IMR-90 (cell line): ENCODE measurements at regions not wholly inside any gene's neighbourhood (a gene's known extent, or its start where the extent isn't known, plus 50 kb on each side); places are given as distances from the start of the nearest gene placed in this dataset.

Experiments used
- ATAC-seq: fragments of 200-7000 bp; cut with Tn5 transposase; 2 replicates; pipeline ENCODE4 v1.9.1; 2020; ENCODE audit warnings: low read depth, mild to moderate bottlenecking, moderate library complexity
- BruUV-seq: library from RNA; stranded (reverse); fragments of 400-500 nt; replicated peaks from 2 replicates; lab custom pipeline; 2021; lab: Mats Ljungman, UMichigan
- CTCF ChIA-PET: fragments of 300-600 bp; formaldehyde crosslinking; extraction: SDS; loops from one replicate; lab custom pipeline; 2021; ENCODE audit warnings: antibody characterized with exemption; lab: Yijun Ruan, JAX
- POLR2A ChIA-PET: fragments of 300-600 bp; sonication (Branson Sonifier 250); formaldehyde crosslinking; loops from one replicate; lab custom pipeline; 2022; ENCODE audit warnings: antibody characterized with exemption; ENCODE audit not compliant: unreplicated experiment; lab: Charles Lee
- DNase-seq: peaks from one replicate; pipeline ENCODE4 v3.0.0; 2013
- H2AFZ ChIP-seq: replicated peaks from 2 replicates; pipeline ENCODE3; 2013; ENCODE audit warnings: low read length, mild to moderate bottlenecking; ENCODE audit not compliant: poor library complexity
- H2AK5ac ChIP-seq: 2 replicates; pipeline ENCODE4 v1.6.1; 2013; ENCODE audit warnings: low read depth, low read length, inconsistent platforms
- H2AK9ac ChIP-seq: replicated peaks from 2 replicates; pipeline ENCODE3; 2013; ENCODE audit warnings: mild to moderate bottlenecking, low read depth, low read length, moderate library complexity; ENCODE audit not compliant: poor library complexity
- H2BK120ac ChIP-seq: 2 replicates; pipeline ENCODE4 v1.6.1; 2013; ENCODE audit warnings: low read depth, low read length, inconsistent platforms
- H2BK15ac ChIP-seq: 3 replicates; pipeline ENCODE4 v1.6.1; 2013; ENCODE audit warnings: low read depth, low read length, inconsistent platforms
- H2BK20ac ChIP-seq: 2 replicates; pipeline ENCODE4 v1.6.1; 2013; ENCODE audit warnings: low read depth, mild to moderate bottlenecking, inconsistent platforms, low read length, moderate library complexity
- H2BK5ac ChIP-seq: 2 replicates; pipeline ENCODE4 v1.6.1; 2013; ENCODE audit warnings: mild to moderate bottlenecking, low read depth, low read length, inconsistent platforms; ENCODE audit not compliant: poor library complexity, severe bottlenecking
- H3K14ac ChIP-seq: replicated peaks from 2 replicates; pipeline ENCODE4 v1.6.1; 2013; ENCODE audit warnings: low read depth, low read length, inconsistent platforms
- H3K18ac ChIP-seq: 2 replicates; pipeline ENCODE4 v1.6.1; 2013; ENCODE audit warnings: low read depth, low read length, control low read depth
- H3K23ac ChIP-seq: 2 replicates; pipeline ENCODE4 v1.6.1; 2013; ENCODE audit warnings: low read depth, low read length, inconsistent platforms
- H3K27ac ChIP-seq: 2 replicates; pipeline ENCODE4 v1.5.1; 2013; ENCODE audit warnings: mild to moderate bottlenecking, control low read depth, low read length; ENCODE audit not compliant: insufficient read depth
- H3K27me3 ChIP-seq: 2 replicates; pipeline ENCODE4 v1.6.1; 2013; ENCODE audit warnings: low read length; ENCODE audit not compliant: control insufficient read depth, insufficient read depth
- H3K36me3 ChIP-seq: 2 replicates; pipeline ENCODE4 v1.6.1; 2013; ENCODE audit warnings: low read length, mixed read lengths; ENCODE audit not compliant: control insufficient read depth, insufficient read depth
- H3K4ac ChIP-seq: 2 replicates; pipeline ENCODE4 v1.6.1; 2013; ENCODE audit warnings: low read depth, low read length, inconsistent platforms
- H3K4me1 ChIP-seq: 2 replicates; pipeline ENCODE4 v1.6.1; 2013; ENCODE audit warnings: low read length, mixed read lengths; ENCODE audit not compliant: control insufficient read depth, insufficient read depth
- H3K4me2 ChIP-seq: 2 replicates; pipeline ENCODE4 v1.6.1; 2013; ENCODE audit warnings: low read depth, mild to moderate bottlenecking, control low read depth, low read length, moderate library complexity
- H3K4me3 ChIP-seq: 2 replicates; pipeline ENCODE4 v1.5.1; 2013; ENCODE audit warnings: low read depth, mild to moderate bottlenecking, control low read depth, low read length, moderate library complexity; ENCODE audit not compliant: insufficient read depth
- H3K56ac ChIP-seq: 2 replicates; pipeline ENCODE4 v1.6.1; 2013; ENCODE audit warnings: low read length, inconsistent platforms; ENCODE audit not compliant: insufficient read depth; ENCODE audit errors: extremely low read depth
- H3K79me1 ChIP-seq, 2 experiments: 2 replicates each; pipeline ENCODE4 v1.6.1; 2013; ENCODE audit warnings: low read length in 2 of 2, inconsistent platforms in 1 of 2, low read depth in 1 of 2
- H3K9ac ChIP-seq: 2 replicates; pipeline ENCODE4 v1.6.1; 2013; ENCODE audit warnings: low read depth, low read length, control low read depth
- H3K9me1 ChIP-seq: 2 replicates; pipeline ENCODE4 v1.6.1; 2013; ENCODE audit warnings: low read length, inconsistent platforms; ENCODE audit not compliant: insufficient read depth
- H3K9me3 ChIP-seq: 2 replicates; pipeline ENCODE4 v1.6.1; 2013; ENCODE audit warnings: low read length; ENCODE audit not compliant: control insufficient read depth, insufficient read depth
- H4K20me1 ChIP-seq: 2 replicates; pipeline ENCODE4 v1.6.1; 2013; ENCODE audit warnings: low read length, inconsistent platforms; ENCODE audit not compliant: insufficient read depth
- H4K5ac ChIP-seq: 2 replicates; pipeline ENCODE4 v1.6.1; 2013; ENCODE audit warnings: mild to moderate bottlenecking, low read depth, low read length, control low read depth
- H4K8ac ChIP-seq, 2 experiments: 2 replicates each; pipeline ENCODE4 v1.6.1; 2013; ENCODE audit warnings: low read depth in 2 of 2, low read length in 2 of 2, control low read depth in 1 of 2, inconsistent platforms in 1 of 2
- H4K91ac ChIP-seq: 2 replicates; pipeline ENCODE4 v1.6.1; 2013; ENCODE audit warnings: low read depth, low read length, inconsistent platforms; ENCODE audit not compliant: insufficient read depth
- BHLHE40 ChIP-seq: fragments of 150-350 bp; IDR thresholded peaks from 2 replicates; pipeline ENCODE4 v1.6.1; 2016; ENCODE audit warnings: mild to moderate bottlenecking, low read depth, low read length
- CEBPB ChIP-seq: IDR thresholded peaks from 2 replicates; pipeline ENCODE4 v1.6.1; 2012; ENCODE audit warnings: low read depth, low read length, improper control_type of control experiment
- CHD1 ChIP-seq: IDR thresholded peaks from 2 replicates; pipeline ENCODE4 v1.6.1; 2012; ENCODE audit warnings: low read depth, low read length, improper control_type of control experiment
- CTCF ChIP-seq: conservative IDR thresholded peaks from 2 replicates; pipeline ENCODE4 v1.5.1; 2012; ENCODE audit warnings: mild to moderate bottlenecking, low read depth, low read length, improper control_type of control experiment
- FOS ChIP-seq: fragments of 150-350 bp; IDR thresholded peaks from 2 replicates; pipeline ENCODE4 v1.6.1; 2016; ENCODE audit warnings: low read depth, low read length
- MAFK ChIP-seq: IDR thresholded peaks from 2 replicates; pipeline ENCODE4 v1.6.1; 2012; ENCODE audit warnings: low read depth, low read length, improper control_type of control experiment
- MAZ ChIP-seq: IDR thresholded peaks from 2 replicates; pipeline ENCODE4 v1.6.1; 2012; ENCODE audit warnings: low read depth, mild to moderate bottlenecking, low read length, improper control_type of control experiment, moderate library complexity, borderline replicate concordance
- MXI1 ChIP-seq: IDR thresholded peaks from 2 replicates; pipeline ENCODE4 v1.6.1; 2012; ENCODE audit warnings: low read depth, mild to moderate bottlenecking, low read length, moderate library complexity, borderline replicate concordance
- NFE2L2 ChIP-seq: fragments of 150-350 bp; IDR thresholded peaks from 2 replicates; pipeline ENCODE4 v1.6.1; 2016; ENCODE audit warnings: low read depth, mild to moderate bottlenecking, low read length
- POLR2A ChIP-seq: IDR thresholded peaks from 2 replicates; pipeline ENCODE4 v1.6.1; 2012; ENCODE audit warnings: mild to moderate bottlenecking, low read depth, low read length
- RAD21 ChIP-seq: IDR thresholded peaks from 2 replicates; pipeline ENCODE4 v1.6.1; 2012; ENCODE audit warnings: low read length, improper control_type of control experiment
- RCOR1 ChIP-seq: IDR thresholded peaks from 2 replicates; pipeline ENCODE4 v1.6.1; 2012; ENCODE audit warnings: mild to moderate bottlenecking, low read length, improper control_type of control experiment; ENCODE audit not compliant: insufficient replicate concordance
- RFX5 ChIP-seq: IDR thresholded peaks from 2 replicates; pipeline ENCODE4 v1.8.0; 2012; ENCODE audit warnings: low read depth, mild to moderate bottlenecking, low read length, moderate library complexity
- SMC3 ChIP-seq: fragments of 150-350 bp; IDR thresholded peaks from 2 replicates; pipeline ENCODE4 v1.6.1; 2016; ENCODE audit warnings: low read depth, mild to moderate bottlenecking, antibody characterized with exemption, low read length, moderate library complexity
- WGBS, 2 experiments: methylation state at CpG; one replicate each; pipeline versions ENCODE4 v1.1.5 to v1.1.7; 2013; ENCODE audit warnings: missing lambda C conversion rate in 2 of 2; ENCODE audit not compliant: insufficient read length in 1 of 2; ENCODE audit errors: extremely low coverage in 2 of 2; 5-methylcytosine and 5-hydroxymethylcytosine counted together
- dilution Hi-C: fragments of 300-500 bp; cut with HindIII; formaldehyde crosslinking; loops from one replicate; pipeline ENCODE4 v1.14.3; 2018; ENCODE audit warnings: low sequenced_read_pairs; ENCODE audit not compliant: unreplicated experiment
- in situ Hi-C: fragments of 300-500 bp; cut with MboI; formaldehyde crosslinking; loops from 3 replicates; pipeline ENCODE4 v1.14.3; 2019; ENCODE audit warnings: low sequenced_read_pairs, inconsistent platforms, mixed read lengths
- intact Hi-C: fragments of 100-400 bp; cut with micrococcal nuclease; formaldehyde crosslinking; loops from 2 replicates; pipeline ENCODE4 v1.10.0; 2022
- TF ChIP-seq, protein P1 (sequence below): fragments of 150-350 bp; IDR thresholded peaks from 2 replicates; pipeline ENCODE4 v1.6.1; 2017; ENCODE audit warnings: mild to moderate bottlenecking, antibody characterized with exemption, low read length, low read depth
- TF ChIP-seq, protein P2 (sequence below): fragments of 150-350 bp; IDR thresholded peaks from 2 replicates; pipeline ENCODE4 v1.6.1; 2016; ENCODE audit warnings: low read depth, mild to moderate bottlenecking, low read length, moderate library complexity, borderline replicate concordance

GRCh38 chr4:93918856-93919255 lies 90.3 kb downstream of the ATOH1 start:
- intact Hi-C loops, result no loop called here
- Histone ChIP-seq H3K27ac (no peak overlapping the region), H3K27me3 (no peaks in the 10 kb centered on the region), H2AFZ (no peak overlapping the region), H3K4me3 (no peak overlapping the region), H2BK20ac (no peak overlapping the region), H3K14ac (no peak overlapping the region), H3K18ac (no peak overlapping the region), H4K5ac (no peak overlapping the region), H2AK9ac (no peak overlapping the region), H2BK120ac (no peak overlapping the region), H2BK15ac (no peak overlapping the region), H3K79me1 (no peaks in the 10 kb centered on the region), H4K8ac (no peak overlapping the region), H3K9me1 (no peaks in the 10 kb centered on the region), H3K9ac (no peak overlapping the region), H3K56ac (no peak overlapping the region), H4K20me1 (no peaks in the 10 kb centered on the region), H3K4me1 (no peaks in the 10 kb centered on the region), H2AK5ac (no peak overlapping the region), H3K4ac (no peak overlapping the region), H3K36me3 (no peaks in the 10 kb centered on the region), H4K91ac (no peak overlapping the region), H2BK5ac (no peak overlapping the region), H3K9me3 (no peaks in the 10 kb centered on the region), H3K4me2 (no peak overlapping the region), H3K23ac (no peak overlapping the region)
- dilution Hi-C loops, result no loop called here
- TF ChIP-seq BHLHE40, result no peak
- no peak for TF ChIP-seq MAZ
- TF ChIP-seq, protein P1, sequence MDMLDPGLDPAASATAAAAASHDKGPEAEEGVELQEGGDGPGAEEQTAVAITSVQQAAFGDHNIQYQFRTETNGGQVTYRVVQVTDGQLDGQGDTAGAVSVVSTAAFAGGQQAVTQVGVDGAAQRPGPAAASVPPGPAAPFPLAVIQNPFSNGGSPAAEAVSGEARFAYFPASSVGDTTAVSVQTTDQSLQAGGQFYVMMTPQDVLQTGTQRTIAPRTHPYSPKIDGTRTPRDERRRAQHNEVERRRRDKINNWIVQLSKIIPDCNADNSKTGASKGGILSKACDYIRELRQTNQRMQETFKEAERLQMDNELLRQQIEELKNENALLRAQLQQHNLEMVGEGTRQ, result no peak
- TF ChIP-seq, protein P2, sequence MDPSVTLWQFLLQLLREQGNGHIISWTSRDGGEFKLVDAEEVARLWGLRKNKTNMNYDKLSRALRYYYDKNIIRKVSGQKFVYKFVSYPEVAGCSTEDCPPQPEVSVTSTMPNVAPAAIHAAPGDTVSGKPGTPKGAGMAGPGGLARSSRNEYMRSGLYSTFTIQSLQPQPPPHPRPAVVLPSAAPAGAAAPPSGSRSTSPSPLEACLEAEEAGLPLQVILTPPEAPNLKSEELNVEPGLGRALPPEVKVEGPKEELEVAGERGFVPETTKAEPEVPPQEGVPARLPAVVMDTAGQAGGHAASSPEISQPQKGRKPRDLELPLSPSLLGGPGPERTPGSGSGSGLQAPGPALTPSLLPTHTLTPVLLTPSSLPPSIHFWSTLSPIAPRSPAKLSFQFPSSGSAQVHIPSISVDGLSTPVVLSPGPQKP, result no peak
- no peak for TF ChIP-seq NFE2L2
- no peak for TF ChIP-seq MXI1
- TF ChIP-seq CTCF, result no peak
- no peak for TF ChIP-seq FOS
- no peak for TF ChIP-seq MAFK
- no peak for TF ChIP-seq CEBPB
- TF ChIP-seq CHD1, result no peak
- TF ChIP-seq RFX5, result no peak
- no peak for TF ChIP-seq RCOR1
- no peak for TF ChIP-seq SMC3
- TF ChIP-seq RAD21, result no peak
- no peak for TF ChIP-seq POLR2A
- DNase-seq (no peak), ATAC-seq (no peak)
- in situ Hi-C loops, result no loop called here
- ChIA-PET CTCF (no interaction called here), POLR2A (interaction anchor here (0.6 kb wide), 1 partner anchor 249 kb away, joined by 10 read pairs; no protein-coding TSS in a partner anchor)
- no TSS peak for BruUV-seq
- no CpG with 5 or more reads among the region's 2 CpGs for WGBS, 2 experiments
